PC-3 (cell line): ENCODE measurements at regions not wholly inside any gene's neighbourhood (a gene's known extent, or its start where the extent isn't known, plus 50 kb on each side); places are given as distances from the start of the nearest gene placed in this dataset.

Source experiments
- EZH2 ChIP-seq: fragments of 300-600 bp; sonication (generic); IDR thresholded peaks from one replicate; pipeline ENCODE4 v1.6.1; 2017; ENCODE audit warnings: antibody characterized with exemption, mild to moderate bottlenecking, low read length; ENCODE audit not compliant: unreplicated experiment
- EZH2phosphoT487 ChIP-seq: fragments of 300-600 bp; sonication (generic); IDR thresholded peaks from 2 replicates; pipeline ENCODE4 v1.6.1; 2018; ENCODE audit warnings: mild to moderate bottlenecking, antibody characterized with exemption, low read length, borderline replicate concordance
- TF ChIP-seq, protein P1 (sequence below): fragments of 300-600 bp; sonication (generic); conservative IDR thresholded peaks from 2 replicates; pipeline ENCODE4 v1.5.1; 2017; ENCODE audit warnings: antibody characterized with exemption, low read depth, mild to moderate bottlenecking, low read length

GRCh38 chr1:217191441-217191840 is 439.4 kb downstream of the GPATCH2 start:
- TF ChIP-seq, protein P1, sequence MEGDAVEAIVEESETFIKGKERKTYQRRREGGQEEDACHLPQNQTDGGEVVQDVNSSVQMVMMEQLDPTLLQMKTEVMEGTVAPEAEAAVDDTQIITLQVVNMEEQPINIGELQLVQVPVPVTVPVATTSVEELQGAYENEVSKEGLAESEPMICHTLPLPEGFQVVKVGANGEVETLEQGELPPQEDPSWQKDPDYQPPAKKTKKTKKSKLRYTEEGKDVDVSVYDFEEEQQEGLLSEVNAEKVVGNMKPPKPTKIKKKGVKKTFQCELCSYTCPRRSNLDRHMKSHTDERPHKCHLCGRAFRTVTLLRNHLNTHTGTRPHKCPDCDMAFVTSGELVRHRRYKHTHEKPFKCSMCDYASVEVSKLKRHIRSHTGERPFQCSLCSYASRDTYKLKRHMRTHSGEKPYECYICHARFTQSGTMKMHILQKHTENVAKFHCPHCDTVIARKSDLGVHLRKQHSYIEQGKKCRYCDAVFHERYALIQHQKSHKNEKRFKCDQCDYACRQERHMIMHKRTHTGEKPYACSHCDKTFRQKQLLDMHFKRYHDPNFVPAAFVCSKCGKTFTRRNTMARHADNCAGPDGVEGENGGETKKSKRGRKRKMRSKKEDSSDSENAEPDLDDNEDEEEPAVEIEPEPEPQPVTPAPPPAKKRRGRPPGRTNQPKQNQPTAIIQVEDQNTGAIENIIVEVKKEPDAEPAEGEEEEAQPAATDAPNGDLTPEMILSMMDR: no peak
- TF ChIP-seq EZH2 (no peak), EZH2phosphoT487 (no peak)
